Caco-2 (cell line): ENCODE measurements at regions not wholly inside any gene's neighbourhood (a gene's known extent, or its start where the extent isn't known, plus 50 kb on each side); places are given as distances from the start of the nearest gene placed in this dataset.

Experiments
- BruUV-seq: library from RNA; stranded (reverse); fragments of 400-500 nt; replicated peaks from 2 replicates; lab custom pipeline; 2021; lab: Mats Ljungman, UMichigan
- CTCF ChIA-PET: fragments of 300-600 bp; sonication (Branson Sonifier 250); formaldehyde crosslinking; loops from one replicate; lab custom pipeline; 2022; ENCODE audit warnings: antibody characterized with exemption; lab: Charles Lee
- POLR2A ChIA-PET: fragments of 300-600 bp; sonication (Branson Sonifier 250); formaldehyde crosslinking; loops from one replicate; lab custom pipeline; 2022; ENCODE audit warnings: antibody characterized with exemption; lab: Charles Lee
- DNase-seq, 2 experiments: peaks; one replicate each; pipeline versions ENCODE4 v3.0.0 to v3.0.0-alpha.2; 2020 to 2022
- H3K27me3 ChIP-seq: replicated peaks from 2 replicates; pipeline ENCODE4 v1.6.0; 2011; ENCODE audit warnings: low read length; ENCODE audit not compliant: control insufficient read depth, insufficient read depth
- H3K36me3 ChIP-seq: 2 replicates; pipeline ENCODE4 v1.5.1; 2011; ENCODE audit warnings: low read length; ENCODE audit not compliant: control insufficient read depth, insufficient read depth
- H3K4me1 ChIP-seq: fragments of 250-450 bp; sonication (Bioruptor Pico); 2 replicates; pipeline ENCODE4 v1.5.1; 2020; ENCODE audit warnings: mild to moderate bottlenecking
- H3K4me3 ChIP-seq: 2 replicates; pipeline ENCODE4 v1.5.1; 2011; ENCODE audit warnings: low read depth, mild to moderate bottlenecking, control low read depth, low read length
- H3K9me3 ChIP-seq: fragments of 250-450 bp; sonication (Bioruptor Pico); 2 replicates; pipeline ENCODE4 v1.5.1; 2020; ENCODE audit warnings: mild to moderate bottlenecking, moderate library complexity
- H3K27ac Mint-ChIP-seq: one replicate; pipeline ENCODE4 v1.8.0; 2022; ENCODE audit warnings: mixed read lengths; ENCODE audit not compliant: unreplicated experiment
- H3K27me3 Mint-ChIP-seq: one replicate; pipeline ENCODE4 v1.8.0; 2022; ENCODE audit warnings: mixed read lengths; ENCODE audit not compliant: insufficient read depth, unreplicated experiment
- H3K36me3 Mint-ChIP-seq: one replicate; pipeline ENCODE4 v1.8.0; 2022; ENCODE audit warnings: mild to moderate bottlenecking, mixed read lengths; ENCODE audit not compliant: insufficient read depth, unreplicated experiment
- H3K4me1 Mint-ChIP-seq: one replicate; pipeline ENCODE4 v1.8.0; 2022; ENCODE audit warnings: low read depth, mixed read lengths; ENCODE audit not compliant: unreplicated experiment
- H3K4me3 Mint-ChIP-seq: one replicate; pipeline ENCODE4 v1.8.0; 2022; ENCODE audit warnings: mild to moderate bottlenecking, moderate library complexity, mixed read lengths; ENCODE audit not compliant: unreplicated experiment
- H3K9me3 Mint-ChIP-seq: one replicate; pipeline ENCODE4 v1.8.0; 2022; ENCODE audit warnings: mixed read lengths; ENCODE audit not compliant: unreplicated experiment
- CTCF ChIP-seq, 2 experiments: fragments of 200-600 bp in 1 of 2; IDR thresholded peaks; 1 replicate in 1 of 2; 2 replicates in 1 of 2; pipeline versions ENCODE4 v1.5.1 to v1.8.0; 2011 to 2022; ENCODE audit warnings: antibody characterized with exemption in 1 of 2, control low read depth in 1 of 2, inconsistent platforms in 1 of 2, low read depth in 1 of 2, low read length in 1 of 2, mild to moderate bottlenecking in 1 of 2, moderate library complexity in 1 of 2; ENCODE audit not compliant: insufficient read depth in 1 of 2, severe bottlenecking in 1 of 2, unreplicated experiment in 1 of 2
- intact Hi-C: fragments of 100-400 bp; cut with micrococcal nuclease; formaldehyde crosslinking; loops from one replicate; pipeline ENCODE4 v1.10.0; 2022; ENCODE audit not compliant: unreplicated experiment

- ChIA-PET CTCF (no interaction called here), POLR2A (no interaction called here)
- no peak for TF ChIP-seq CTCF (IDR thresholded peaks at IDR 0.05; ENCODE audit: insufficient read depth in 1 of 2, low read depth in 1 of 2, low read length in 1 of 2, severe bottlenecking in 1 of 2, unreplicated experiment in 1 of 2)
- Mint-ChIP-seq H3K9me3 (peaks cover 44% of the 10 kb centered on the region), H3K36me3 (no peaks in the 10 kb centered on the region), H3K27me3 (no peaks in the 10 kb centered on the region), H3K4me3 (no peak overlapping the region), H3K27ac (no peak overlapping the region), H3K4me1 (peaks cover 9% of the 10 kb centered on the region)
- Histone ChIP-seq H3K9me3 (peaks cover 23% of the 10 kb centered on the region), H3K4me3 (no peak overlapping the region), H3K36me3 (no peaks in the 10 kb centered on the region), H3K4me1 (peaks cover 5% of the 10 kb centered on the region; the same call in 1 of the 2 replicates), H3K27me3 (no peaks in the 10 kb centered on the region)
- DNase-seq, result no peak
- intact Hi-C loops, result no loop called here
- BruUV-seq, result no TSS peak
Measured at GRCh38 chr3:110664148-110664547, 407.5 kb upstream of the NECTIN3 start.

GRCh38 chr3:110666495-110666894, 405.1 kb upstream of the NECTIN3 start:
- no peak for DNase-seq

DNA sequence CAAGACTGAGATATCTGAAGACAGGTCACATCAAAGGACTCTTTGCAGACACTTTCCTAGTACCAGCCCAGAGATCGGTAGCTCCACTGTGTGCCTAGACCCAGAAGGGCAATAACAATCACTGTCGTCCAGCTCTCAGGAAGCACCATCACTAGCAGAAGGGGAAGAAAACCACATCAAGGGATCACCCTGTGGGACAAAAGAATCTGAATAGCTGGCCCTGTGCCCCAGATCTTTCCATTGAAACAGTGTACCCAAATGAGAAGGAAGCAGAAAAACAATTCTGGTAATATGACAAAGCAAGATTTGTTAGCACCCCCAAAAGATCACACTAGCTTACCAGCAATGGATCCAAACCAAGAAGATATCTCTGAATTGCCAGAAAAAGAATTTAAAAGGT, 404.4 kb upstream of the NECTIN3 start:
- Mint-ChIP-seq H3K27me3 (no peaks in the 10 kb centered on the region), H3K4me1 (peaks cover 9% of the 10 kb centered on the region), H3K27ac (peak overlapping the region; percentile 67), H3K9me3 (peaks cover 55% of the 10 kb centered on the region), H3K36me3 (no peaks in the 10 kb centered on the region), H3K4me3 (no peak overlapping the region)
- Histone ChIP-seq H3K36me3 (no peaks in the 10 kb centered on the region), H3K27me3 (no peaks in the 10 kb centered on the region), H3K9me3 (peaks cover 28% of the 10 kb centered on the region), H3K4me3 (no peak overlapping the region), H3K4me1 (peaks cover 5% of the 10 kb centered on the region; the same call in 1 of the 2 replicates)
- TF ChIP-seq CTCF (IDR thresholded peaks at IDR 0.05; ENCODE audit: insufficient read depth in 1 of 2, low read depth in 1 of 2, low read length in 1 of 2, severe bottlenecking in 1 of 2, unreplicated experiment in 1 of 2), result no peak
- CTCF ChIA-PET, result no interaction called here
- intact Hi-C loops, result no loop called here
- no peak for DNase-seq
- POLR2A ChIA-PET, result no interaction called here
- BruUV-seq, result no TSS peak

More at GRCh38 chr3:110666495-110666894, 405.1 kb upstream of the NECTIN3 start:
- H3K4me3 Mint-ChIP-seq, result no peak overlapping the region
- no TSS peak for BruUV-seq
- intact Hi-C loops, result no loop called here
- H3K27me3 Mint-ChIP-seq, result no peaks in the 10 kb centered on the region
- ChIA-PET POLR2A (no interaction called here), CTCF (no interaction called here)
- H3K4me1 Mint-ChIP-seq, result peaks cover 9% of the 10 kb centered on the region
- no peaks in the 10 kb centered on the region for H3K36me3 ChIP-seq
- no peak for TF ChIP-seq CTCF (IDR thresholded peaks at IDR 0.05; ENCODE audit: insufficient read depth in 1 of 2, low read depth in 1 of 2, low read length in 1 of 2, severe bottlenecking in 1 of 2, unreplicated experiment in 1 of 2)
- H3K36me3 Mint-ChIP-seq, result no peaks in the 10 kb centered on the region
- no peaks in the 10 kb centered on the region for H3K27me3 ChIP-seq
- peaks cover 5% of the 10 kb centered on the region; the same call in 1 of the 2 replicates for H3K4me1 ChIP-seq
- H3K9me3 ChIP-seq, result peaks cover 33% of the 10 kb centered on the region
- peak overlapping the region; percentile 67 for H3K27ac Mint-ChIP-seq
- peaks cover 54% of the 10 kb centered on the region for H3K9me3 Mint-ChIP-seq
- no peak overlapping the region for H3K4me3 ChIP-seq
